HepG2 (cell line): ENCODE measurements at regions not wholly inside any gene's neighbourhood (a gene's known extent, or its start where the extent isn't known, plus 50 kb on each side); places are given as distances from the start of the nearest gene placed in this dataset.
"Not testable (repeated sequence)": the region's sequence is repeated elsewhere in the genome, so short reads cannot be mapped to it uniquely, and the experiment has no call there.

Source experiments
- ATAC-seq: fragments of 200-7000 bp; cut with Tn5 transposase; 3 replicates; pipeline ENCODE4 v1.9.1; 2020; ENCODE audit warnings: mild to moderate bottlenecking, moderate library complexity
- BruUV-seq: library from RNA; stranded (reverse); fragments of 400-500 nt; replicated peaks from 2 replicates; lab custom pipeline; 2021; lab: Mats Ljungman, UMichigan
- CTCF ChIA-PET: fragments of 300-600 bp; formaldehyde crosslinking; extraction: SDS; loops from one replicate; lab custom pipeline; 2021; ENCODE audit warnings: low total read pairs, inconsistent platforms, low intra/inter-chr PET ratio; lab: Yijun Ruan, JAX
- POLR2A ChIA-PET: fragments of 350-600 bp; sonication (Branson Sonifier 250); formaldehyde crosslinking; loops from one replicate; lab custom pipeline; 2020; ENCODE audit warnings: antibody characterized with exemption, inconsistent platforms; lab: Yijun Ruan, JAX
- DNase-seq: peaks from one replicate; pipeline ENCODE4 v3.0.0-alpha.2; 2015; ENCODE audit warnings: low spot score
- FAIRE-seq: peaks from 3 replicates; lab custom pipeline; 2011; peaks lifted over from hg19 to GRCh38; lab: Jason Lieb, UNC
- H2AFZ ChIP-seq: one replicate; pipeline ENCODE4 v1.6.1; 2011; ENCODE audit warnings: low read length, inconsistent platforms
- H3K27ac ChIP-seq: fragments of 300-600 bp; 3 replicates; pipeline ENCODE4 v1.8.0; 2011; ENCODE audit warnings: mixed run types, mild to moderate bottlenecking, mixed read lengths, low read length, inconsistent platforms; ENCODE audit not compliant: insufficient read depth; ENCODE audit errors: extremely low read length
- H3K27me3 ChIP-seq, 2 experiments: fragments of 200-600 bp in 1 of 2; 2 replicates in 1 of 2; 3 replicates in 1 of 2; pipeline versions ENCODE4 v1.6.0 to v1.8.0; 2011; ENCODE audit warnings: low read length in 2 of 2, mild to moderate bottlenecking in 2 of 2, moderate library complexity in 2 of 2, inconsistent platforms in 1 of 2; ENCODE audit not compliant: insufficient read depth in 2 of 2, control insufficient read depth in 1 of 2
- H3K36me3 ChIP-seq, 2 experiments: fragments of 200-600 bp in 1 of 2; replicated peaks in 1 of 2; 2 replicates in 1 of 2; 3 replicates in 1 of 2; pipeline versions ENCODE4 v1.5.1 to v1.8.0; 2011; ENCODE audit warnings: low read length in 2 of 2, inconsistent platforms in 1 of 2; ENCODE audit not compliant: insufficient read depth in 2 of 2, control insufficient read depth in 1 of 2
- H3K4me1 ChIP-seq: 2 replicates; pipeline ENCODE4 v1.5.1; 2012; ENCODE audit warnings: low read length, inconsistent platforms; ENCODE audit not compliant: insufficient read depth
- H3K4me2 ChIP-seq: 2 replicates; pipeline ENCODE4 v1.6.0; 2011; ENCODE audit warnings: low read depth, low read length, inconsistent platforms
- H3K4me3 ChIP-seq, 3 experiments: fragments of 200-600 bp in 1 of 3; sonication (generic), shearing (Covaris generic) in 1 of 3; replicated peaks in 1 of 3; 2 replicates each; pipeline ENCODE4 v1.5.1; 2011 to 2016; ENCODE audit warnings: low read length in 3 of 3, inconsistent platforms in 2 of 3, low read depth in 2 of 3, mild to moderate bottlenecking in 2 of 3, control low read depth in 1 of 3, mixed read lengths in 1 of 3; ENCODE audit not compliant: insufficient read depth in 1 of 3
- H3K79me2 ChIP-seq: one replicate; pipeline ENCODE4 v1.6.1; 2011; ENCODE audit warnings: low read length, inconsistent platforms; ENCODE audit not compliant: insufficient read depth
- H3K9ac ChIP-seq: 2 replicates; pipeline ENCODE4 v1.6.0; 2011; ENCODE audit warnings: mild to moderate bottlenecking, low read depth, low read length, inconsistent platforms; ENCODE audit not compliant: insufficient read depth
- H3K9me3 ChIP-seq: 2 replicates; pipeline ENCODE4 v1.5.1; 2012; ENCODE audit warnings: mild to moderate bottlenecking, low read length
- H4K20me1 ChIP-seq: 2 replicates; pipeline ENCODE4 v1.6.0; 2011; ENCODE audit warnings: inconsistent platforms, mild to moderate bottlenecking, low read length, moderate library complexity; ENCODE audit not compliant: insufficient read depth
- ZNF326 ChIP-seq: sonication (generic); formaldehyde crosslinking; IDR thresholded peaks from 2 replicates; pipeline ENCODE4 v1.4.0; 2020; ENCODE audit warnings: missing genetic modification reagents, borderline replicate concordance
- ZNF496 ChIP-seq: sonication (generic); formaldehyde crosslinking; IDR thresholded peaks from 2 replicates; pipeline ENCODE4 v1.8.1; 2023; ENCODE audit warnings: mild to moderate bottlenecking, moderate library complexity, missing genetic modification reagents; ENCODE audit not compliant: insufficient replicate concordance
- ZNF550 ChIP-seq: sonication (generic); formaldehyde crosslinking; IDR thresholded peaks from 2 replicates; pipeline ENCODE4 v1.4.0; 2020; ENCODE audit warnings: mild to moderate bottlenecking, missing genetic modification reagents, borderline replicate concordance
- WGBS: methylation state at CpG from one replicate; pipeline ENCODE4 v1.1.6; 2017; ENCODE audit warnings: low lambda C conversion rate; 5-methylcytosine and 5-hydroxymethylcytosine counted together
- in situ Hi-C: cut with HindIII; loops from 2 replicates; pipeline ENCODE4 v1.10.0; 2017; ENCODE audit warnings: low pct_unique_long_range_greater_than_20kb; ENCODE audit not compliant: extremely low pct_ligation_motif_present
- intact Hi-C: fragments of 100-400 bp; cut with micrococcal nuclease; formaldehyde crosslinking; loops from one replicate; pipeline ENCODE4 v1.10.0; 2022; ENCODE audit not compliant: unreplicated experiment
- TF ChIP-seq, protein P1 (sequence below): IDR thresholded peaks from 2 replicates; pipeline ENCODE4 v1.4.0; 2020; ENCODE audit warnings: mild to moderate bottlenecking, missing genetic modification reagents

DNA sequence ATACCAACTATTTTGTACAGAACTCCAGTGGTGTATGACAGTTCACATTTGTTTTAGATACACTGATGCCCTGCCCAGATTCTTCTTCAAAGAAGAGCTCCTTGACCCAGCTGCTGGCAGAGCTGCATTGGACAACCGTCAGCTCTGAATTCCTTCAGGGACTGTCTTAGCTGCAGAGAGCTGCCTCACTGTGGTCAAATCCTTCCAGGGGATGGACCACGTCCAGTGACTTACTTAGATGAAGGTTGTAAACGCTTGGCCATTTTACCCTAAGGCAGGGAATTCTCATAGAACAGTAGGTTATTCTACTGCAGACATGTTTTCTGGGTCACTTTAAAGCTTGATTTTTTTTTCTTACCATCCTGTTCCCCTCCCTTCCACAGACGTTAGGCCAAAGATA is 905.0 kb upstream of the ATXN7L3B start:
- ChIA-PET POLR2A (no interaction called here), CTCF (no interaction called here)
- no peak for DNase-seq
- H3K27me3 ChIP-seq: no peaks in the 10 kb centered on the region; a peak in 1 of 5 replicates
- no peaks in the 10 kb centered on the region for H3K79me2 ChIP-seq
- no peak overlapping the region for H3K4me2 ChIP-seq
- in situ Hi-C loops: no loop called here
- no peak for ATAC-seq
- BruUV-seq: no TSS peak
- intact Hi-C loops: no loop called here
- H3K27ac ChIP-seq: no peak overlapping the region
- TF ChIP-seq ZNF496: no peak
- 15% methylated on average over 4 of the region's 4 CpGs for WGBS
- no peaks in the 10 kb centered on the region for H3K4me1 ChIP-seq
- no peak overlapping the region for H3K4me3 ChIP-seq
- H3K36me3 ChIP-seq: no peaks in the 10 kb centered on the region
- H2AFZ ChIP-seq: no peak overlapping the region
- FAIRE-seq: no peak
- peaks cover 67% of the 10 kb centered on the region for H3K9me3 ChIP-seq
- no peaks in the 10 kb centered on the region for H4K20me1 ChIP-seq
- H3K9ac ChIP-seq: no peak overlapping the region

GRCh38 chr12:73639397-73639796 is 898.2 kb upstream of the ATXN7L3B start:
- H3K27ac ChIP-seq, H3K4me1 ChIP-seq, H3K4me3 ChIP-seq, BruUV-seq, H3K9ac ChIP-seq, H3K36me3 ChIP-seq, POLR2A ChIA-PET, H3K4me2 ChIP-seq, FAIRE-seq, in situ Hi-C loops, H4K20me1 ChIP-seq, H3K79me2 ChIP-seq, CTCF ChIA-PET, DNase-seq, intact Hi-C loops, H3K27me3 ChIP-seq, ATAC-seq, H2AFZ ChIP-seq: not testable (repeated sequence)
- peaks cover 86% of the 10 kb centered on the region for H3K9me3 ChIP-seq
- WGBS: 31% methylated on average over 5 of the region's 5 CpGs

DNA sequence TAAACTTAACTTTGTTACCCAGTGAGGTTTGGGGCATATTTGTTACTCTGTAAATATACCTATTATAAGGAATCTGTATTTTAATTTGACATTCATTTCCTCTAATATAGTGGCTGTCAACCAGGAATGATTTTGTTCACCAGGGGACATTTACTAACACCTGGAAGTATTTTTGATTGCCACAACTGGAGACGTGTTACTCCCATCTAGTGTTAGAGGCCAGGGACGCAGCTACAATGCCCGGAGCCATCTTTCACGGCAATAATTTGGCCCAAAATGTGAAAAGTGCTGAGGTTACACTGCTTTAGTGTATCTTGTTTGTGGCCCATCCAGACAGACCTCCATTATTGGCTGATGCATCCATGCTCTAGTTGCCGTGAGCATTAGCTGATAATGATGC is 881.3 kb upstream of the ATXN7L3B start:
- no peak overlapping the region for H3K9ac ChIP-seq
- no peaks in the 10 kb centered on the region for H3K36me3 ChIP-seq
- no peaks in the 10 kb centered on the region for H3K79me2 ChIP-seq
- no peak overlapping the region for H3K4me3 ChIP-seq
- DNase-seq (no peak), ATAC-seq (no peak), FAIRE-seq (no peak)
- H3K27ac ChIP-seq: no peak overlapping the region
- intact Hi-C loops (no loop called here), in situ Hi-C loops (no loop called here)
- H2AFZ ChIP-seq: no peak overlapping the region
- no peaks in the 10 kb centered on the region for H4K20me1 ChIP-seq
- no peak overlapping the region for H3K4me2 ChIP-seq
- H3K4me1 ChIP-seq: no peaks in the 10 kb centered on the region
- no TSS peak for BruUV-seq
- 0% methylated on average over 5 of the region's 5 CpGs for WGBS
- H3K27me3 ChIP-seq: no peaks in the 10 kb centered on the region
- ChIA-PET CTCF (no interaction called here), POLR2A (no interaction called here)
- H3K9me3 ChIP-seq: peaks cover 81% of the 10 kb centered on the region
- TF ChIP-seq, protein P1, sequence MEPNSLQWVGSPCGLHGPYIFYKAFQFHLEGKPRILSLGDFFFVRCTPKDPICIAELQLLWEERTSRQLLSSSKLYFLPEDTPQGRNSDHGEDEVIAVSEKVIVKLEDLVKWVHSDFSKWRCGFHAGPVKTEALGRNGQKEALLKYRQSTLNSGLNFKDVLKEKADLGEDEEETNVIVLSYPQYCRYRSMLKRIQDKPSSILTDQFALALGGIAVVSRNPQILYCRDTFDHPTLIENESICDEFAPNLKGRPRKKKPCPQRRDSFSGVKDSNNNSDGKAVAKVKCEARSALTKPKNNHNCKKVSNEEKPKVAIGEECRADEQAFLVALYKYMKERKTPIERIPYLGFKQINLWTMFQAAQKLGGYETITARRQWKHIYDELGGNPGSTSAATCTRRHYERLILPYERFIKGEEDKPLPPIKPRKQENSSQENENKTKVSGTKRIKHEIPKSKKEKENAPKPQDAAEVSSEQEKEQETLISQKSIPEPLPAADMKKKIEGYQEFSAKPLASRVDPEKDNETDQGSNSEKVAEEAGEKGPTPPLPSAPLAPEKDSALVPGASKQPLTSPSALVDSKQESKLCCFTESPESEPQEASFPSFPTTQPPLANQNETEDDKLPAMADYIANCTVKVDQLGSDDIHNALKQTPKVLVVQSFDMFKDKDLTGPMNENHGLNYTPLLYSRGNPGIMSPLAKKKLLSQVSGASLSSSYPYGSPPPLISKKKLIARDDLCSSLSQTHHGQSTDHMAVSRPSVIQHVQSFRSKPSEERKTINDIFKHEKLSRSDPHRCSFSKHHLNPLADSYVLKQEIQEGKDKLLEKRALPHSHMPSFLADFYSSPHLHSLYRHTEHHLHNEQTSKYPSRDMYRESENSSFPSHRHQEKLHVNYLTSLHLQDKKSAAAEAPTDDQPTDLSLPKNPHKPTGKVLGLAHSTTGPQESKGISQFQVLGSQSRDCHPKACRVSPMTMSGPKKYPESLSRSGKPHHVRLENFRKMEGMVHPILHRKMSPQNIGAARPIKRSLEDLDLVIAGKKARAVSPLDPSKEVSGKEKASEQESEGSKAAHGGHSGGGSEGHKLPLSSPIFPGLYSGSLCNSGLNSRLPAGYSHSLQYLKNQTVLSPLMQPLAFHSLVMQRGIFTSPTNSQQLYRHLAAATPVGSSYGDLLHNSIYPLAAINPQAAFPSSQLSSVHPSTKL: no peak
- no peak for TF ChIP-seq ZNF550 (CRISPR knock-in tag)
- no peak for TF ChIP-seq ZNF326 (CRISPR knock-in tag)
